HG03520 (cell line): ENCODE measurements at regions not wholly inside any gene's neighbourhood (a gene's known extent, or its start where the extent isn't known, plus 50 kb on each side); places are given as distances from the start of the nearest gene placed in this dataset.

Source experiments
- ATAC-seq: cut with Tn5 transposase; IDR thresholded peaks from one replicate; pipeline ENCODE4 v1.9.1; 2021; ENCODE audit warnings: mild to moderate bottlenecking, moderate library complexity; ENCODE audit not compliant: unreplicated experiment

DNA sequence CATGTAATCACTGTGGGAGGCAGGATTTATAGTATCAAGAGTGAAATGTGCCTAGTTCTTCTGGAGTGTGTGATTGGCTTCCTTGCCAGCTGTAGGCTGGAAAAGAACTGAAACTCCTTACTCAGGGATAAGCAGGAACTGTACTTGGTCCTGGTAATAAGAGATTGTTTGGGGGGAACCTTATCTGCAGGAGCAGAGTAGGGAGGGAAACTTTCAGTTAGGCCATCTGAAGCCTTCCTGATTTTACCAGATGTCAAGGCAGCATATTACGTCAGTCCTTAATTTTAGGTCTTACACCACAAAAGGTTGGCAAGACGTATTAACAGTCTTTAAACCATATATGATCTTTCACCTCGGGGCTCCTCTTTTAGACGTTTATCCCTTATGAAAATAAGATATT, 231.5 kb upstream of the FMR1 start:
- ATAC-seq, result no peak

DNA sequence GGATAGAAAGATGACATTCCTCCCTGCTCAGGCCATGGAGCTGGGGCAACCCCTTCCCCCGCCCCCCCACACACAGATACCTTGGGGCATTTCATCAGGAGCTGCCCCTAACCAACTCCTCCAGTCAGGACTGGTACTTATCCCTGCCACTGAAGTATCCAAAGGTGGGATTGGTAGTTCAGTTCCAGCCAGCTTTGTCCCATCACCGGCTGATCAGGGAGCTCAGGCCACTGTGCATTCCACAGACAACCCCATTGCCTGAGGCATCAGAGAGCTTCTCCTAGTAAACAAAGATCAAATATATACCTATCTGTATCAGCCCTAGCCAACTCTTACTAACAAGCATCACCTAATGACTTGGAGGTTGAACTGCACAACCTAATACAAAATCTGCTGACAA, 218.2 kb upstream of the FMR1 start:
- no peak for ATAC-seq

DNA sequence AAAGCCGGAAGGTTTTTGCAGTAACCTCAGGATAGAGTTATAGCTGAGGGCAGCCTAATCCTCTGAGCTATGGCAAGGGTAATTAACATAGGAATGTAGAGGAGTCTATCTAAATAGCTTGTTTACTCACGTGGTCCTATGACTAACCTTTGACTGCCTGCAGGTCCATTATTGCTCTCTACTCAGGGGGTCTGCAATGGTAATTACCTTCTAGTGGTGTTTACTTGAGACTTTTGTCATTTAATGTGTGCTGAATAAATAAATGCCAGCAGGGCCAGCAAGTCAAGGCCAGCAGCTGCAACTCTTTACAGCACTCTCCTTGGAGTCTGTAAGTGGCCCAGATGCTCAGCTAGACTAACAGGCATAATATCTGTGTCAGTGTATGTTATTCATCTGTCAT, 212.7 kb upstream of the FMR1 start:
- no peak for ATAC-seq

DNA sequence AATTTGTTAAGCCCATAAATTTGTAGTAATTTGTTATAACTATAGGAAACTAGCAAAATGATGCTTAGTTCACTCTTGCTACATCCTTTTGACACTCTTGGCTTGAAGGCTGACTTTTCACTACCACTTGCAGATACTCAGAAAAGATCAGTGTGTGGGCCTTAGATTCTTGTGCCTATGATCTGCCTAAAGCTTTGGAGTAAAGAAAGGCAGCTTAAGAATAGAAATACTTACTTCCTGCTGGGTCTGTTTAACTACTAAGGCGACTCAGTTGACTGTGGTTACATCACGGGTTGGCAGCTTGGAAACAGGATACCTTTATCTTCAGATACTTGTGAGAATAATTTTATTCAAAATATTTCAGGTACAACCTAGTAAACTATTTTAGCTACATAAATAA, 201.4 kb upstream of the FMR1 start:
- ATAC-seq, result no peak

DNA sequence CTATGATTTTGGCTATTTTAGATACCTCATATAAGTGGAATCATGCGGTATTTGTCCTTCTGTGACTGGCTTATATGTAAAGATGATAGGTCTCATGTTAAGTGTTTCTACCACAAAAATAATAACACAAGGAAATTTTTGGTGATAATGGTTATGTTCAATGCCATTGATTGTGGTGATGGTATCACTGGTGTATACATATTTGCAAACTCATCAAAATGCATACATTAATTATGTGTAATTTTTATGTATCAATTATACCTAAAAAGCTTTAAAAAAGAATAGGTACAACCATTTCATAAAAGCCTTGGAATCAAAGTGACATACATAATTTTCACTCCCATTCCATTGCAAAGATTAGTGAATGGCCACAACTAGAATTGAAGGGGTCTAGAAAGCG, 178.3 kb upstream of the FMR1 start:
- ATAC-seq, result no peak

DNA sequence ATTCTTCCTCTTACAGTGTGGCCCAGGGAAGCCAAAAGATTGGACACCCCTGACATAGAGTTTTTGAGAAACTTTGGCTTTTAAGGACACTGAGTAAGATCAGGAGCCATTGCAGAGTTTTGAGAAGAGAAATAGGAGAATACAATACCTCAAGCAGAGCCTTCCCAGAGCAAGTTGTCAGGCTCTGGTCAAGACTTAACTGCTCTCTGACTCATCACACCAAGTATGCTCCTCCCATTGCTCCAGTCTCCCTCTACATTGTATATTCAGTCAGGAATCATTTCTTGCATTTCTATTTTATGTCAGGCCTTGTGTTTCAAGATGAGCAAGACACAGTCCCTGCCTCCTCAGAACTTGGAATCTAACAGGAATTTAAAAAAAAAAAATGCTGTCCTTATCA, 176.4 kb upstream of the FMR1 start:
- no peak for ATAC-seq

DNA sequence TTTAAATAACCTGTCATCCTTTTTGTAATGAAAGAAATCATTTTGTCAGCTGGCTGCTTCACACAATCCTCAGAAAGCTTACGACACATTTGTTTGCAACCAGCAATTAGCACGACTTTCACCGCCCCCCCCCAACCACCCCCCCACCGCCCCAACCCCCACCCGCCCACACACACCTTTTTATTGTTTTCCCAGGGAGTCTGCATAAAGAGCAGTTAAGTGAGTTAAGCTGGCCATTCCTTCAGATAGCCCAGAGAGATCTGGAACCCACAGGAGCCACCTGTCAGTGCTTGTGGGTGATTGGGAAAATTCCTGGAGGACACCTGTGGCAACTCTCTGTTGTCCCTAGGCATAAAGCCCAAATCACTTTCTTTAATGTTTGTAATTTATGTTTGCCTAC, 175.7 kb upstream of the FMR1 start:
- no peak for ATAC-seq

DNA sequence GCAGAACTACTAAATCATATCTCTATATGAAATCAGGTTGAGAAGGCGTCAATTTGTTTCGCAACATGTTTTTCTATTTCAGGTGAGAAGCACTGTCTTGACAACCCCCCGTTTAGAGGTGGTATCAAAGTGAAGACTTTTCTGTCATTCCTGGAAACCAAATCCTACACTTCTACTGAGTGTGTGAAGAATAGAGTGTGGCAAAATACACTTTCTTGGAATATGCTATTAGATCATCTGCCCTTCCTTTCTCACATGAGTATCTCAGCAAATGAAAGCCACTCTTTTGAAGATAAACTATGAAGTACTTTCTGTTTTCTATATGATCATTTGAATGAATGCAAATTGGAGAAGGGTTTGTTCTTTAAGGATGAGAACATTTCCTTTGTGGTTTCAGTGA, 174.0 kb upstream of the FMR1 start:
- no peak for ATAC-seq

DNA sequence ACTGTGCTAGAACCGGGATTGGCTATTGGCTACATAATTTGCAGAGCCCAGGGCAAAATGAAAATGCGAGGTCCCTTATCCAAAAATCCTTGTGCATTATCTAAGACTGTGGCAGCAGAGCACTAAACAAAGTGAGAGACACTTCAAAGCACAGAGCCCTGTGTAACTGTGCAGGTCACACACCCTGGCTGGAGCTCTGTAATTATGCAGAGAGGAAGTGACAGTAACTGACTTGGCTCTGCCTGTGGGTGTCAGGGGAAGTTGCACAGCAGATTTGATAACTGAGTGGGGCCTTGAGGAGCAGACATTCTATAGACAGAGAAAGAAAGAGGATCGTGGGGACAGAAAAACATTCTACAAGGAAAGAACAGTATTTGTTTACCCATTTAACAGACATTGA, 173.5 kb upstream of the FMR1 start:
- ATAC-seq, result no peak

DNA sequence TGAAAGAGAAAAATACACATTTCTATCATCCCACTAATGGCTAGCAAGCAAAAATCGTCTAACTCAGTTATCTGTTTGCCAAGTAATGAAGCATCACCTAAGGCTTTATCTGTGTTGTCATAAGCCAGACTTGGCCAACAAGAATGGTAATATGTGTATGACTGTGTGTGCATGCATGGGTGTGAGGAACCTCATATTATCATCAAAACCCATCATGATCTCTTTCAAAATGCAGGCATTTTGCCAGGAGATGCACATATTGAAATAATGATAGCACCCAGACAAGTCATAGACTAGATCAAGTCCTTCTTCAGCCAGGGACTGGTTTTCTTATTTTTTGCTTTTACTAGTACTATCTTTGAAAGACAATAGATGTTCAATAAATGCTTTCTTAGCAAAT, 172.5 kb upstream of the FMR1 start:
- ATAC-seq, result no peak

DNA sequence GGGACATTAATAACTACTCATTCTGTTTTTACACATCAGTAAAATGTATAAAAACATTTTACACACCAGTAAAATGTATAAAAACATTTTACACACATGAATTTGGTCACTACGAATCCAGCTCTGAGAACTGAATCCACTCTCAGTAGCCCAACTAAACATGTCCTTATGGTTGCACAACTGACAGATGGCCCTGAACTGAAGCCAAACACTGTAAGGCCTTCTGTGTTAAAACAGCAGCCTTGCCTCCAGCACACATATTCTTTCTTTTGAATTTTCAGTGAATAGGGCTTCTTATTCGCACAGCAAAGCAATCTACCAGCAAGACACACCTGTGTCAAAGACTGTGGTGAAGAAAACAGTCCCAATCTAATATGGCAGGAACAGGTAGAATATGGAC, 169.9 kb upstream of the FMR1 start:
- no peak for ATAC-seq

DNA sequence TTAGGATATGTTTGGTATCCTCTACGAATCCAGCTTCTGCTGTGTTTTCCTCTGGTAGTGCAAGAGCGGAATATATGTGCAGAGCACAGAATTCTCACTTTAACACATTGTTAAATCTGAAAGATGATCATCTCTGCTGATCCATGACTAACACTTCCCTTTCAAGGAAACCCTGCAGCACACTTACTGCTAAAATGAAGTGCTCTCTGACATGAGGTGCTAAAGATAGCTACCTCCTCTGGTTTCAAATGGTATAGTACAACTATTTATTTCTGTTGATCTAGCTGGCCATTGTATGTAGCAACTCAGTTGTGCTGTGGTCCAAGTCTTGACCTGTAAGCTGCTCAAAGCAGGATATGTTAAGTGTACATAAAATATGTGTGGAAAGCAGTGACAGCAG, 162.4 kb upstream of the FMR1 start:
- ATAC-seq, result no peak

DNA sequence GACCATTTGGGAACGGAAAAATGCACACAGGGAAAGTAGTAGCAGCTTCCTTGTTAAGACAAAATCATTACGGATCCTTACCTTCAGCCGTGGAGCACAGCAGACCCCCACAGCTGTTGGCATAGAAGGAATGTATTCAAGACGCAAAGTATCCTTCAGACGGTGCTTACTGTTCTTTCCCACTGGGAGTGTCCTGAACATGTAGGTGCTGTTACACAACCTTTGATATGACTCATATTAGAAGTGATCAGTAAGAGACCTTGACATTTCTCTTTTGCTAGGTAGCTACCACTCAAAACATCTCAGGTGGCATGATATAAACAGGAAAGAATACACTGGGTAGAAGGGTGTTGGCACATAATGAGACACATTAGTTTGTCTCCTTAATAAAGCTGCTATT, 154.0 kb upstream of the FMR1 start:
- ATAC-seq, result no peak

DNA sequence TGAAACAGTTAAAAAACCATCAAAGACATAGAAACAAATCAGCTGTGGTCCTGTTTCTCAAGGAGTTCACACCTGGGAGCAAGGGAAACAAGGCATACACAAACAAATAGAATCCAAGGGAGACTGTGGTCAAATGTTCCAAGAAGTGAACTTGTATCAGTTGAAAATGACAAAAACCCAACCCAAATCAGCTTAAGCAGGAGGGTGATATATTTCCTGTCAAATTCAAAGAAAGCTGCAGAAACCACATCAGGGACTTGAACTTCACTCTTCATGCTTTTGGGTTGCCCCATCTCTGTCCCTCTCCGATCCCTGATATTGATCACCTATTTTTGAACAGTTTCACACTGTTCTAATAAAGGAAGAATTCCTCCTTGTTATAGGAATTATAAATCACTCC, 148.6 kb upstream of the FMR1 start:
- no peak for ATAC-seq

DNA sequence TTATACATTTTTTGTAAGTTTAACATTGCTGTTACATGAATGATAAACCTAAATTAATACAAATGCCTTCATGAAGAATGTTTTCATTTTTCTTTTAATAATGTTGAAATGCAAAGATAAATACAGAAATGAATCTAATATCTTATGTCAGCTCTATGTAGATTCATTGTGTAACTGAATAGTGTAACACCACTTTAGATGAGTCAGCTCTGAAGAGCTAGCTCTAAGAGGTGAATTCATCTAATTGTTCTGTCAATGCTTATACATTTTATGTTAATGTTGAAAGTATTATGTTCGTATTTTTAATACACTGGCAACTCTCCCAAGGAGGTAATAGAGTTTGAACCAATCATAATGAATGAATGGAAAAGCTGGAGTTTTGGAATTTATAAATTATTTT, 146.9 kb upstream of the FMR1 start:
- no peak for ATAC-seq

DNA sequence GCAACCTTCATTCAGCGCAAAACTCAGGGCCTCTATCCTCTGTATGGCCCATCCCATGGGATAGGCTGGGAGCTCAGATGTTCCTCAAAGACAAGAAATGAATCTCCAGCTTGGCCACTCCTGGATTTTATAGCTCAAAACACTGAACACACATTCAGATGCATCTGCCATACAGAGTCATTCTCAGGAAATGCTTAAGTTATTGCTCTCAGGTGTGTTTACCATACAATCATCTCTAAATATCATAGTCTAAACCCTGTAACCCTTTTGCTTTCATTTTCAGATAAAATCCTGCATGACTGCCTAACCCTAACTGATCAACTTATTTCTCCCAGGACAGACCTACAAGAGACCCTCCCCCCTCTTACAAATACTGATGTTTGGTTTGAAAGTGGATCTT, 140.9 kb upstream of the FMR1 start:
- no peak for ATAC-seq

DNA sequence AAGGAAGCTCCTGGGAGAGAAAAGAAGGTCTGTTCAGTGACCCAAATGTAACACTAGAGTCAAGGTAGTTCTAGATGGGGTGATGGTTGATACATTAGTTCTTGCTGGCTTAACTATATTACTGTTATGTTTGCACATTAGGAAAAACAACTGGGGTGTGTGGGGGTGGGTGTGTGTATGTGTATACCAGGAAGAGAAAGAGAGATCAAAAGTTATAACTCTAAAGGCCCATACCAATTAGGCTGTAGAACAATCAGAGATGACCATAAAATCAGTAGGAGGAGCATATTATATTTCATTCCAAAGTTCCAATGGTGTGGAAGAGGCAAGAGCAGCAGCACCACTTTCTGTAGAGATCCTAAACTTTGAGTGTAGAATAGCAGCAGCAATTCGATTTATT, 134.7 kb upstream of the FMR1 start:
- ATAC-seq, result no peak

DNA sequence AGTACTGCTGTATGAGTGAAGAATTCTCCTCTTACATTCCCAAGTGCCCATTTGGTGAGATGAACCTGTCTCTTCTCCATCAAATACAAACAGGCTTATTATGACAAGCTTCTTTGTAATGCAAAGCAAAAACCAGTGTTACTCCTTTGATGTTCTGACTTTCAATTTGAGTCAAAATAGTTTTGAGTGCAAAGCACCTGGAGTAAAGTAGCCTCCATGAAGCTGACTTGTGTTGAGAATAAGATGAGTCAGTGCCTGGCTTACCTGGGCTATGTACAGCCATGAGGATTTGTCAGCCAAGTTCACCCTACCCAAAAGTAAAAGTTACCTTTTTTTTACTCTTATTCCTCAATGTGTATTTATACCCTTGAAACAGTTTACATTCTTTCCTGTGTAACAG, 132.5 kb upstream of the FMR1 start:
- no peak for ATAC-seq

DNA sequence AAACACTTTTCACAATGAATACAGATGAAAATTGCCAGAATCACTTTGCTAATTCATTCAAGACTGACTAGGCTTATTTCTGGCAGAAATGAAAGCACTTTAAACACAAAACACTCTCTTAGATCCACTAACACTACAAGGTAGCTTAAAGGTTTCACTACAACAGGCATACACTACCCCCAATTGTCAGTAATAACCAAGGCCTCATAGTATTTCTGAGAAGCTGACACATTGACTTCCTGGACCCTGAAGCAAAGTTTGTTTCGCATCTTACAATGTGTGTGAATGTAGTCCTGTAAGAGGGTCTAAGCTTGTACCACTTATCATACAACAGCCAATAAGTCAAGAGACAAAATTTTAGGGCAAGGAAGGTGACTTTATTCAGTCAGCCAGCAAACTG, 129.9 kb upstream of the FMR1 start:
- ATAC-seq, result no peak

DNA sequence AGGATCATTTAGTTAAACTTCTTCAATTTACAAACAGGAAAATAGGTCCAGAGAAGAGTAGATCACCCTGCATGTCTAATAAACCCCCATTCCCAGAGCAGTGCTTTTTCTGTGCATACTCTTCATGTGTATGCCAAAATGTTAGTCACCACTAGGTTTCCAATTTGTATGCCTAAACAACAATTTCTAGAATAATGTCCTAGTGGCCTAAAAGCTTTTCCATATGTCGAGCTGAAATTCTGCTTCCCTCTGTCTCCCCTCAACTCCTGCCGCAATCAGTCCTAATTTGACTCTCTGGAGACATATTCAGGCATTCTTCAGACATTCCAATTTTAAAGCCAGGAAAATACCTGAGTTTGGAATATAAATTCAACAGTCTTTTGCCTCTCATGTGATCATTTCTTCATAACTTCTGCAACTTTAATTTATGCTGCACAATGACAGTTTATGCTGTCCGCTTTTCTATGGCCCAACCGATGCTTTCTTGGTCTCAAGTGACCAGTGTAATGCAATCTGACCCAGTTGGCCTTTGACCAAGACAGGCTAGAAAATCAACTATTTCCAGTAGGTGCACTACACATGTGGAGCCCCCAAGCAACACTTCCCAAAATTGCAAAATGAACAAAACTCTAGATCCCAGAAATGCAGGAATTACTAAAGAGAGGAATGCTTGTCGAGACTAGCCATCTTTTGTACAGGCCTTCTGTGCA, 122.9 kb upstream of the FMR1 start:
- ATAC-seq, result no peak

DNA sequence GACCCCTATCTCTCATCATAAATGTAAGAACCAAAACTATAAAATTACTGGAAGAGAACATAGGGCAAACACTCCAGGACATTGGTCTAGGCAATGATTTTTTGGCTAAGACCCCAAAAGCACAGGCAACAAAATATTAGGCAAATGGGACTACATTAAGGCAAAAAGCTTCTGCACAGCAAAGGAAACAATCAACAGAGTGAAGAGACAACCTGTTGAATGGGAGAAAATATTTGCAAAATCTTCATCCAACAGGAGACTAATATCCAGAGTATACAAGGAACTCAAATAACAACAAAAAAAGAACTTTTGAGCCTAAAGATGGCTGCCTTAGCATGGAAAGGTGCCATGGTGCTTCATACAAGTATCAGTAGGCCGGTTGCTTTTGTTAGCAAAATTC, 111.1 kb upstream of the FMR1 start:
- no peak for ATAC-seq

DNA sequence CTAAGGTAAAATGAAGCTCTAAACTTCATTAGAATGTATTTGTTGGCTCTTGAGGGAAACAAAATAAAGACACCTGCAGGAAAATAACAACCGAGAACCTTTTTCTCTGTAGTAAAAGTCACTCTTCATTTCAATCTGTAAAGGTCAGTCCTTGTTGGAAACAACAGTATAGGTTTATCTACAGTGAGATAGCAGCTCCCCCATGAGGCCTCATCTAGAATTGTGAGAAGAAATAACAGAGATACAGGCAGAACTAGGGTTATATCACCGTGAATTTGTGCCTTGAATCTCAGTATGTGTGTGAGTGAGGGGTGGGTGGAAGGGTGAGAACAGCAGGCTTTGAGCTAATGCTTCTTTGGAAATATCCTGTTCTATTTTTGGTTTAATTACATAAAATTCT, 107.8 kb upstream of the FMR1 start:
- ATAC-seq, result no peak

DNA sequence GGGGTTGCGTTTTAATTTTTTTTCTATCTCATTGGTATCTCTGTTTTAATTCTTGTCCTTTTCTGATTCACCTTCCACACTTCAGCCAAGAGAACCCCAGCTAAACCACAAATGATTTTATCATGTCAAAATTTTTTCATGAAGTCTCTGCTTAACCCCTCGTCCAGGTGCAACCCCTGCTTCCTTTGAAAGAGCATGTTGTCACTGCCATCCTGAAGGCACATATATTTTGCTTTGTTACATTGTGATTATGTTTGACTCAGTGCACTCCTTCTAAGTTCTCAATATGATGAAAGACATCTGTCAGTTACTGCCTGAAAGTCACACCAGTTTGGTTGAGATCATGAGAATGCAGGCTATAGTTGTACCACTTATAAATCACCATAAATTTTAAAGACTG, 99.9 kb upstream of the FMR1 start:
- no peak for ATAC-seq

DNA sequence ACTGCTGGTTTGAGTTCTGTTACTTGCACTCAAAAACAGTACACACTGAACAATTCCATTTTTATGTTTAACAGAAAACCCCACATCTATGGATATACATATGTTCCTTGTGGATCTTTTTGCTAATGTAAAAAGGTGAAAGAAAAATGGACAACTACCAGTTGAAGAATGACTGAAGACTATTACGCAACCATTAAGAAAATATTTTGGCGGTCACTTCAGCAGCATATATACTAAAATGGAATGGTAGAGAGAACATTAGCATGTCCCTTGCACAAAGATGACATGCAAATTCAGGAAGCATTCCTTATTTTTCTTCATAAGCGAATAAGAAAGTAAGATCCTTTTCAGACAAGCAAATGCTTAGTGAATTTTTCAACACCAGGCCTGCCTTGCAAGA, 84.6 kb upstream of the FMR1 start:
- ATAC-seq, result no peak
